RWPE1 (cell line): ENCODE measurements at regions not wholly inside any gene's neighbourhood (a gene's known extent, or its start where the extent isn't known, plus 50 kb on each side); places are given as distances from the start of the nearest gene placed in this dataset.

Experiments used
- CTCF ChIA-PET: fragments of 350-600 bp; sonication (Branson Sonifier 250); formaldehyde crosslinking; extraction: SDS; loops from one replicate; lab custom pipeline; 2021; lab: Yijun Ruan, JAX
- POLR2A ChIA-PET: fragments of 400-600 bp; formaldehyde crosslinking; extraction: SDS; loops from one replicate; lab custom pipeline; 2020; ENCODE audit warnings: antibody characterized with exemption; ENCODE audit not compliant: low non-redundant PET; lab: Yijun Ruan, JAX
- DNase-seq: peaks from one replicate; pipeline ENCODE4 v3.0.0; 2012; ENCODE audit warnings: low spot score
- H3K27ac ChIP-seq: fragments of 450-650 bp; 2 replicates; pipeline ENCODE4 v1.5.1; 2017
- TF ChIP-seq, protein P1 (sequence below): fragments of 450-650 bp; conservative IDR thresholded peaks from 2 replicates; pipeline ENCODE4 v1.5.1; 2017; ENCODE audit warnings: low read depth, mild to moderate bottlenecking

- POLR2A ChIA-PET: no interaction called here
Measured at GRCh38 chr15:29172742-29173725, 96.6 kb downstream of the NSMCE3 start.

DNA sequence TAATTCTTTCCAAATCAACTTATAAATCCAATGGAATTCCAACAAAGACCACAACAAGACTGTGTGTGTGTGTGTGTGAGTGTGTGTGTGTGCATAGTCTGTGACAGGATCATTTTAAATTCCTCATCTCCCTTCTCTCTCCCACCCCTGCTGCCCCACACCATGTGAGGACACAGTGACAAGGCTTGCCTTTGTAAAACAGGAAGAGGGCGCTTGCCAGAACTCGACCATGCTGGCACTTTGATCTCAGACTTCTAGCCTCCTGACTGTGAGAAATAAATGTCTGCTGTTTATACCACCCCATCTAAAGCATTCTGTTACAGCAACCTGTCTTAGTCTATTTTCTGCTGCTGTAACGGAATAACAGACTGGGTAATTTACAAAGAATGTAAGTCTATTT, 99.1 kb downstream of the NSMCE3 start:
- POLR2A ChIA-PET: no interaction called here
- no peak for DNase-seq
- CTCF ChIA-PET: no interaction called here
- no peak overlapping the region for H3K27ac ChIP-seq
- TF ChIP-seq, protein P1, sequence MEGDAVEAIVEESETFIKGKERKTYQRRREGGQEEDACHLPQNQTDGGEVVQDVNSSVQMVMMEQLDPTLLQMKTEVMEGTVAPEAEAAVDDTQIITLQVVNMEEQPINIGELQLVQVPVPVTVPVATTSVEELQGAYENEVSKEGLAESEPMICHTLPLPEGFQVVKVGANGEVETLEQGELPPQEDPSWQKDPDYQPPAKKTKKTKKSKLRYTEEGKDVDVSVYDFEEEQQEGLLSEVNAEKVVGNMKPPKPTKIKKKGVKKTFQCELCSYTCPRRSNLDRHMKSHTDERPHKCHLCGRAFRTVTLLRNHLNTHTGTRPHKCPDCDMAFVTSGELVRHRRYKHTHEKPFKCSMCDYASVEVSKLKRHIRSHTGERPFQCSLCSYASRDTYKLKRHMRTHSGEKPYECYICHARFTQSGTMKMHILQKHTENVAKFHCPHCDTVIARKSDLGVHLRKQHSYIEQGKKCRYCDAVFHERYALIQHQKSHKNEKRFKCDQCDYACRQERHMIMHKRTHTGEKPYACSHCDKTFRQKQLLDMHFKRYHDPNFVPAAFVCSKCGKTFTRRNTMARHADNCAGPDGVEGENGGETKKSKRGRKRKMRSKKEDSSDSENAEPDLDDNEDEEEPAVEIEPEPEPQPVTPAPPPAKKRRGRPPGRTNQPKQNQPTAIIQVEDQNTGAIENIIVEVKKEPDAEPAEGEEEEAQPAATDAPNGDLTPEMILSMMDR: no peak

More at GRCh38 chr15:29172742-29173725, 96.6 kb downstream of the NSMCE3 start:
- no peak overlapping the region for H3K27ac ChIP-seq
- TF ChIP-seq, protein P1: no peak
- no peak for DNase-seq
- CTCF ChIA-PET: no interaction called here
